ENCODE measurements at regions not wholly inside any gene's neighbourhood (a gene's known extent, or its start where the extent isn't known, plus 50 kb on each side); places are given as distances from the start of the nearest gene placed in this dataset.
A peak's percentile ranks its signal among the peaks of the same experiment; 100 is the strongest.

DNA sequence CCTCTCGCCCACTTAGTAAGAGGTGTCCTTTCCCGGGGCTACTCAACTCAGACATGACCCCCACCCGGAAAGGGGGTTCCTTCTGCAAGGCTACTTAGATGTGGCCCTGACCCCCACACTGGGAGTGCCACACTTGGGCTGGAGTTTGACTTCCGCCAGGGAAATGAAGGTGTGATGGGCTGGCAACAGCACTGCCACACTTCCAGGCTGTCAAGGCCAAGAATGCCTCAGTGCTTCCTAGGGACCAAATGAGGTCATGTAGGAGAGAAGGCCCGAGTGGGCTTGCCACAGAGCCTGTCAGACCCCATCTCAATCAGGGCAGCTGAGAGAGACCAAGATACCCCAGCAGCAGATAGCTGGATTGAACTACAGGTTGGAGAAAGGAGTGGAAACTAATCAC is 55.5 kb downstream of the DRD1 start:
- Histone ChIP-seq H3K9me3 (replicated peaks) (no peaks in the 10 kb centered on the region), H3K36me3 (no peaks in the 10 kb centered on the region), H3K27ac (no peak overlapping the region), H3K4me3 (no peak overlapping the region), H3K27me3 (replicated peaks) (no peaks in the 10 kb centered on the region), H3K4me1 (replicated peaks) (peaks cover 38% of the 10 kb centered on the region)
- DNase-seq (ENCODE audit: low read depth in 1 of 2, low spot score in 2 of 2), result no peak

- DNase-seq (ENCODE audit: low read depth in 1 of 2, low spot score in 2 of 2), result peak in 1 of 2 experiments; percentile 46
- Histone ChIP-seq H3K27me3 (replicated peaks) (no peaks in the 10 kb centered on the region), H3K36me3 (no peaks in the 10 kb centered on the region), H3K4me1 (replicated peaks) (peaks cover 42% of the 10 kb centered on the region), H3K9me3 (replicated peaks) (no peaks in the 10 kb centered on the region), H3K4me3 (no peak overlapping the region), H3K27ac (peak overlapping the region; percentile 88)
Observed at GRCh38 chr5:175387144-175387543, 56.8 kb downstream of the DRD1 start.

- Histone ChIP-seq H3K4me3 (no peak overlapping the region), H3K9me3 (replicated peaks) (no peaks in the 10 kb centered on the region), H3K4me1 (replicated peaks) (peaks cover 42% of the 10 kb centered on the region), H3K27ac (peak overlapping the region; percentile 88), H3K27me3 (replicated peaks) (no peaks in the 10 kb centered on the region), H3K36me3 (no peaks in the 10 kb centered on the region)
- peak in 1 of 2 experiments; percentile 62 for DNase-seq (ENCODE audit: low read depth in 1 of 2, low spot score in 2 of 2)
Observed at GRCh38 chr5:175386526-175386925, 57.5 kb downstream of the DRD1 start.

DNA sequence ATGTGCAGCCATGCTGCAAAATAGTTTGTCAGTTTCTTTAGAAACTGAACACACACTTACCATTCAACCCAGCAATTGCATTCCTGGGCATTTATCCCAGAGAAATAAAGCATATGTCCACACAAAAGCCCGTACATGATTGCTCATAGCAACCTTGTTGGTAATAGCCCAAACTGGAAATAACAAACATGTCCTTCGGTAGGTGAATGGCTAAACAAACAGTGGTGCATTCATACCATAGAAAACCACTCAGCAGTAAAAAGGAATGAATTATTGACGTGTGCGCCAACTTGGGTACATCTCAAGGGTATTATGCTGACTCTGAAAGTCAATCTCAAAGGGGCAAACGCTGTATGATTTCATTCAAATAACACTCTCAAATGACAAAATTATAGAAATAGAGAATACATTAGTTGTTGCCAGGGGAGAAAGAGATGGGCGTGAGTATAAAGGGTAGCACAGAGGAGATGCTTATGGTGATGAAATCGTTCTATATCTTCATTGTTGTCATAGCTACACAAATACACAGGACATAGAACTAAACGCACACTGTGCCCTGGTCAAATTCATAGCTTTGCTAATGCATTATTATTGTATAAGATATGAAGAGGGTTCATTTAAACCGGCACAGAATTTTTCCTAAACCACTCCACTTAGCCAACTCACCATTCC is 58.2 kb downstream of the DRD1 start:
- Histone ChIP-seq H3K4me1 (replicated peaks) (peaks cover 42% of the 10 kb centered on the region), H3K36me3 (no peaks in the 10 kb centered on the region), H3K4me3 (no peak overlapping the region), H3K27ac (peak overlapping the region; percentile 88), H3K27me3 (replicated peaks) (no peaks in the 10 kb centered on the region), H3K9me3 (replicated peaks) (no peaks in the 10 kb centered on the region)
- peak; percentile 70 to 95 for DNase-seq (ENCODE audit: low read depth in 1 of 2, low spot score in 2 of 2)

- Histone ChIP-seq H3K9me3 (replicated peaks) (no peaks in the 10 kb centered on the region), H3K36me3 (no peaks in the 10 kb centered on the region), H3K27ac (peak overlapping the region; percentile 88), H3K4me3 (no peak overlapping the region), H3K27me3 (replicated peaks) (no peaks in the 10 kb centered on the region), H3K4me1 (replicated peaks) (peaks cover 42% of the 10 kb centered on the region)
- peak in 1 of 2 experiments; percentile 85 for DNase-seq (ENCODE audit: low read depth in 1 of 2, low spot score in 2 of 2)
Observed at GRCh38 chr5:175384724-175385552, 59.0 kb downstream of the DRD1 start.

DNA sequence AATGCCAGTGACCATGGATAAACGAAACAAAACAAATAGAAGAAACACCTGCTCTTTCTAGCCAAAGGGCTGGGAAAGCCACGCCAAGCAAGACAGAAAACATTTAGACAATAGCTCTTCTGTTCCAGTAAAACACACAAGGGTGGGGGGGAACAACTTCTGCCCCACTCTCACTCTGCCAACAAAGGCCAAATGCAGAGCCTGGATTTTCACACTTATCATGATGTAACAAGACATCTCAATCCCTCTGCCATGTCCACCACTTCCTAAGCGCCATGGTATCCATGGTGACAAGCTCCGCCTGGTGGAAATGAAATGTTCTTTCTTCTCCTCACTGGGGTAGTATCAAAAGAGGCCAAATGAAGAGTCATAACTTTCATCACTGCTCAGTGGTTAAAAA is 60.6 kb downstream of the DRD1 start:
- Histone ChIP-seq H3K4me1 (replicated peaks) (peaks cover 52% of the 10 kb centered on the region), H3K36me3 (no peaks in the 10 kb centered on the region), H3K27ac (peak overlapping the region; percentile 88; the same call in 1 of the 2 replicates), H3K27me3 (replicated peaks) (no peaks in the 10 kb centered on the region), H3K4me3 (no peak overlapping the region), H3K9me3 (replicated peaks) (no peaks in the 10 kb centered on the region)
- DNase-seq (ENCODE audit: low read depth in 1 of 2, low spot score in 2 of 2), result peak in 1 of 2 experiments; percentile 27

- no peak overlapping the region for H3K4me3 ChIP-seq
- H3K36me3 ChIP-seq, result no peaks in the 10 kb centered on the region
- no peak for DNase-seq (ENCODE audit: low read depth in 1 of 2, low spot score in 2 of 2)
- no peaks in the 10 kb centered on the region for H3K9me3 ChIP-seq (replicated peaks)
- no peak overlapping the region for H3K27ac ChIP-seq
- peaks cover 59% of the 10 kb centered on the region for H3K4me1 ChIP-seq (replicated peaks)
- H3K27me3 ChIP-seq (replicated peaks), result no peaks in the 10 kb centered on the region
Observed at GRCh38 chr5:175382171-175382570, 61.8 kb downstream of the DRD1 start.

DNA sequence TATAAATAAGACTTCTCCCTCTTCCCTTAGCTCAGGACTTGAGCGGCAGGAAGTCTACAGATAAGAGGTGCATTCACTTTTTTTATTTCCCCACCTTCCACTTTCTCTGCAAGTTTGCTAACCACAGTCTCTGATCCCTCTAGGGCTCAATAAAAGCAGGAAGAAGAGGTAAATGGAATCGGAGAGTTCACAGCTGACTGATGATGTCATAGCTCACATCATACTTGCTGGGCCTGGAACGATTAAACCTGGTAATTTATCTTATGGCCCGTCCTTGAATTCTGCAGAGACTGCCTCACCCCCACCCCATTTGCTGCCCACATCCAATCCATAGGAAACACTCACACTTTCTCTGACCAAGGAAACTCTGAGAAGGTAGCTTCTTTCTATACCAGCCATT is 62.9 kb downstream of the DRD1 start:
- no peak overlapping the region for H3K27ac ChIP-seq
- H3K4me1 ChIP-seq (replicated peaks), result peaks cover 53% of the 10 kb centered on the region
- no peaks in the 10 kb centered on the region for H3K27me3 ChIP-seq (replicated peaks)
- no peak overlapping the region for H3K4me3 ChIP-seq
- DNase-seq (ENCODE audit: low read depth in 1 of 2, low spot score in 2 of 2), result no peak
- no peaks in the 10 kb centered on the region for H3K9me3 ChIP-seq (replicated peaks)
- no peaks in the 10 kb centered on the region for H3K36me3 ChIP-seq

GRCh38 chr5:175380701-175381100 is 63.3 kb downstream of the DRD1 start:
- no peaks in the 10 kb centered on the region for H3K36me3 ChIP-seq
- H3K9me3 ChIP-seq (replicated peaks), result no peaks in the 10 kb centered on the region
- H3K4me3 ChIP-seq, result no peak overlapping the region
- peaks cover 50% of the 10 kb centered on the region for H3K4me1 ChIP-seq (replicated peaks)
- DNase-seq (ENCODE audit: low read depth in 1 of 2, low spot score in 2 of 2), result no peak
- H3K27ac ChIP-seq, result no peak overlapping the region
- H3K27me3 ChIP-seq (replicated peaks), result no peaks in the 10 kb centered on the region

DNA sequence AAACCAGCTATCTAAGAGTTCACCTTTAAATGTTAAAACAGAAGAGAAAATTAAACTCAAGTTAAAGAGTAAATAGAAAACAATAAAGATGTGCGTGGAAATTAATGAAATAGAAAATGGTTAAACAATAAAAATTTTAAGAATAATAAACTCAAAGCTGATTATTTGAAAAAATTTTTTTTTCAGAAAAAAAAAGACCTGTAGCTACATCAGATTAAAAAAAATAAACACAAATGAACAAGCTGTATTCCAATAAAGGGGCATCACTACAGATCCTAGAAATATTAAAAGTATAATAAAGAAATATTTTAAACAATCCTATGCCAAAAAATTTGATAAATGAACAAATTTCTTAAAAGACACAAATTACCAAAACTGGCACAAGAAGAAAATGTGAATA is 64.1 kb downstream of the DRD1 start:
- no peak overlapping the region for H3K4me3 ChIP-seq
- DNase-seq (ENCODE audit: low read depth in 1 of 2, low spot score in 2 of 2), result no peak
- no peaks in the 10 kb centered on the region for H3K9me3 ChIP-seq (replicated peaks)
- H3K4me1 ChIP-seq (replicated peaks), result peaks cover 43% of the 10 kb centered on the region
- H3K27me3 ChIP-seq (replicated peaks), result no peaks in the 10 kb centered on the region
- H3K27ac ChIP-seq, result peak overlapping the region; percentile 80; the same call in 1 of the 2 replicates
- no peaks in the 10 kb centered on the region for H3K36me3 ChIP-seq

GRCh38 chr5:175378444-175379028 is 65.4 kb downstream of the DRD1 start:
- Histone ChIP-seq H3K27ac (peak overlapping the region; percentile 80), H3K9me3 (replicated peaks) (no peaks in the 10 kb centered on the region), H3K4me3 (no peak overlapping the region), H3K4me1 (replicated peaks) (peaks cover 29% of the 10 kb centered on the region), H3K27me3 (replicated peaks) (no peaks in the 10 kb centered on the region), H3K36me3 (no peaks in the 10 kb centered on the region)
- peak; percentile 90 to 100 for DNase-seq (ENCODE audit: low read depth in 1 of 2, low spot score in 2 of 2)

DNA sequence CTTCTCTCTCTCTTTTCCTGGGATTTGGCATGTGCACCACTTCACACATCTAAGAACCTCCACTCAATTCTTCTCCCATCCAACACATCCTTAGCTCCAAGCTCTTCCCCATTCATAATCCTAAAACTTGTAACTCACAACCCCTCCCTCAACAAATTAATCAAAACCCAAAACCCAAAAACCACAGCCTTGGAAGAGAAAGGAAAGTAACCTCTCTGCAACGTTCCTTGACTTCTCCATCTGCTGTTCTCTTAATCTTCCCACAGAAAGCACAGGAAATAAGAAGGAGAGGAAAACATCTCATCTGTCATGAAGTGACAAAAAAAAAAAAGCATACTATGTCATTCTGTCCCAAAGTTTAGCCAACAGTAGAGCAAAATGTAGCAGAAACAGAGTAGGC is 66.2 kb downstream of the DRD1 start:
- Histone ChIP-seq H3K27me3 (replicated peaks) (no peaks in the 10 kb centered on the region), H3K4me1 (replicated peaks) (peaks cover 25% of the 10 kb centered on the region), H3K4me3 (no peak overlapping the region), H3K9me3 (replicated peaks) (no peaks in the 10 kb centered on the region), H3K27ac (peak overlapping the region; percentile 80), H3K36me3 (no peaks in the 10 kb centered on the region)
- no peak for DNase-seq (ENCODE audit: low read depth in 1 of 2, low spot score in 2 of 2)

DNA sequence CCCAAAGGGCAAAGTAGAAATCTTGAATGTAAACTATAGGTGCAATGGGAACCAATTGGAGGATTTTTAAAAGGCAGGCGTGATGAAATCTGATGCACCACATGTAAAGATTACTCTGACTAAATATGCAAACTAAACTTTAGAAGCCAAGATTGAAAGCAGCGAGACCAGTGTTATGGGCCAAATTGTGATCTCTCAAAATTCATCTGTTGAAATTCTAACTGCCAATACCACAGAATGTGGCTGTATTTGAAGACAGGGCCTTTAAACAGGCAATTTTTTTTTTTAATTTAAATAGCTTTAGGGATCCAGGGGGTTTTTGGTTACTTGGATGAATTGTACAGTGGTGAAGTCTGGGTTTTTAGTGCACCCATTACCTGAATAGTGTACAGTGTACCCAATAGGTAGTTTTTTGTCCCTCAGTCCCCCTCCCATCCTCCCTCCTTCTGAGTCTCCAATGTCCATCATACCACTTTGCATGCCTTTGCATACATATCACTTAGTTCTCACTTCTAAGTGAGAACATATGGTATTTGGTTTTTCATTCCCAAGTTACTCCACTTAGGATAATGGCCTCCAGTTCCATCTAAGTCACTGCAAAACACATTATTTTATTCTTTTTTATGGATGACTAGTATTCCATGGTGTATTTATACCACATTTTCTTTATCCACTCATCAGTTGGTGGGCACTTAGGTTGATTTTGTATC is 69.7 kb downstream of the DRD1 start:
- Histone ChIP-seq H3K36me3 (no peaks in the 10 kb centered on the region), H3K9me3 (replicated peaks) (no peaks in the 10 kb centered on the region; the same call in 1 of the 2 replicates), H3K27me3 (replicated peaks) (no peaks in the 10 kb centered on the region), H3K27ac (no peak overlapping the region), H3K4me3 (no peak overlapping the region), H3K4me1 (replicated peaks) (peaks cover 23% of the 10 kb centered on the region)
- no peak for DNase-seq (ENCODE audit: low read depth in 1 of 2, low spot score in 2 of 2)
